Mucosa of gallbladder (tissue), 1 donor: ENCODE measurements at regions not wholly inside any gene's neighbourhood (a gene's known extent, or its start where the extent isn't known, plus 50 kb on each side); places are given as distances from the start of the nearest gene placed in this dataset.
"Not testable (repeated sequence)": the region's sequence is repeated elsewhere in the genome, so short reads cannot be mapped to it uniquely, and the experiment has no call there.

Experiments
- DNase-seq: peaks from one replicate; pipeline ENCODE4 v3.0.0-alpha.2; 2020; ENCODE audit warnings: low spot score
- donor health status: DM: no; HTN: no; CAD: no.

DNA sequence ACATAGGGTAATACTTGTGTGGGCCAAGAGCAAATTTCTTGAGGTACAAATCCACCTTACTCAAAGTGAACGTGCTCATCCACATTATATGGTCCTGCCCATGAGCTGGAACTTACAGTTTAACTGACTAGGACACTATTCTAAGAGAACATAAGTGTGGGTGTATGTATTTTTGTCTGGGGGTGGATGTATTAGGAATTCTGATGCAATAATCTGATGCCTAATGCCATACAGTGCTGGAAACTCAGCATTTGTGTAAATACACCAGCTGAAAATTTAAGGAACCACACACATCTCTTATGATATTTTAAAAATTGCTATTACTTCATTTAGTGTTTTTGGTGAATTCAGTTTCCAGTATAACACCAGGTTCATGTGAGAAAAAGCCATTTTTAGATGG lies 1350.7 kb downstream of the ZPLD1 start:
- DNase-seq: no peak

GRCh38 chr3:103786296-103786695 lies 1351.5 kb downstream of the ZPLD1 start:
- DNase-seq: no peak

DNA sequence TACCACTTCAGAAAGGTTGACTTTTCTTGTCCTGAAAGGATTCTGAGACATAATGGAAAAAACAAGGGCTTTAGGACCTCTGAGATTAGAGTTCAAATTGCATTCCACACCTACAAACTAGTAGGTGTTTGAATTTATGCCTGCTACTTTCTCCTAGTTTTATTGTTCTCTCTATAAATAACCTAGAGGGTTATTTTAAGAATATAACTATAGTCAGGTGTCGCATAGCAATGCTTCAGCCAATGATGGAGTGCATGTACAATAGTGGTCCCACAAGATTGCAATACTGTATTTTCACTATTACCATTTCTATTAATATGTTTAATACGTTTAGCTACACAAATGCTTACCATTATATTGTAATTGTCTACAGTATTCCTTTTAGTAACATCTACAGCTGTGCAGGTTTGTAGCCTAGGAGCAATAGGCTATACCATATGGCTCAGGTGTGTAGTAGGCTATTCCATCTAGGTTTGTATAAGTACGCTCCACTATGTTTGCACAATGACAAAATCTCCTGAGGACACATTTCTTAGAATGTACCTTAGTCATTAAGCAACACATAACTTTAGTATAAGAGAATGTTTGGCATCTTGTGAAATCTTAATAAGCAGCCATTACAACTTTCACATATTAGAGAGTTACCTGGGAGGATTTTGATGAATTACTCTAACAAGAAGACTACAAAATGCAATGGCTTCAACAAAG lies 1352.5 kb downstream of the ZPLD1 start:
- no peak for DNase-seq

DNA sequence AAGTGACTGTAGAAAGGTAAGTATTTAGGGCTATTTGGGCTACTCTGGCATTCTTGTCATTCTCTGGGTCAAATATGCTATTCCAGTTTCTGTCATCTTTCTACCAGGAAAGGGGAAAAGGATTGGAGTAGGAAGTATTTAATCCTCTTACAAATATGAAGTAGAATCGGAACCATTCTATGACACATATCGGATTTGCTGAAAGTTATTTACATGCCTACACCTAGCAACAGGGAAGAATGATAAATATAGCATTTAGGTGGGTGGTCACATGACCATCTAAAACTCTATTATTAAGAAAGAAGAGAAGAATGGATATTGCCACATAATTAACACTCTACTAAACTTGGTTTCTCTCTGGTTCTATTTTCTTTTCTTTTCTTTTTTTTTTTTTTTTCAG lies 1353.1 kb downstream of the ZPLD1 start:
- no peak for DNase-seq

DNA sequence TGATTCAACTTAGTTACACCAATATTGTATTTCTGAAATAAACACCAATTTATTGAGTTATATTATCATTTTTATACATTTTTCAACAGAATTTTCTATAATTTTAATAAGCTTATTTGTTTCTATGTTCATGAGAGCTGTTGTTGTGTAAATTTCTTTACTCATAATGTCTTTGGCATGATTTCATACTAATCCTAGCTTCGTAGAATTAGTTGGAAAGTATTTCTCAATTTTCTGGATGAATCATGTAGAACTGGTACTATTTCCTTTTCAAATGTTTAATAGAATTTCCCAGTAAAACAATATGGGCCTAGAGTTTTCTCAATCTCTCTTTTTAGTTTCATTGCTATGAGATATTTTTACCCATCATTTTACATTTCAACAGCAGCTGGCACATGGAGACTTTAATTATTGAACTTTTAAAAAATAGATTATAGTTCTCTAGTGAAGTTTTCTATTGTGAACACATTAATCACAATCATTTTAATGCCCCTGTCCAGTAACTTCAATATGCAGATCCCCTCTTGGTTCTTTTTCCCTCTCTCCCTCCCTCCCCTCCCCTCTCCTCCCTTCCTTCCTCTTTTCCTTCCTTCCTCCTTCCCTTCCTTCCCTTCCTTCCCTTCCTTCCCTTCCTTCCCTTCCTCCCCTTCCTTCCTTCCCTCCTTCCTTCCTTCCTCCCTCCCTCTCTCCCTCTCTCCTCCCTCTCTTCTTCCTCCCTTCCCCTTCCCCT lies 1357.1 kb downstream of the ZPLD1 start:
- DNase-seq: no peak

DNA sequence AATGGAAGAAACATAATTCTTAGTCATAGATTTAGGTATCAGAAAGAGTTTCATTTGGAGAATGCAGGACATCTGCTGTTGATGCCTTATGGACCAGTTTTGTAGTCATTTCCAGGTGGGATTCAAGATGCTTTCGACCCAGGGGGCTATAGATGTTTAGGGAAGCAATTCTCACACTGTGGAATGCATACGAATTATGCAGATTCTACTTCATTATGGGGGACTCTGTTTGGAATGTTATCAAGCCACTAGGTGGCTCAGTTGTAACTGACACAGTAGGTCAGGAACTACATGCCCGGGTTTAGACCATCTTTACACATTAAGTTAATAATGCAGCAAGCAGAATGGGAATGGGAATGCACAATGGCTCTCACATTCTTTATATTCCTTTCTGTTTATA lies 1359.8 kb downstream of the ZPLD1 start:
- no peak for DNase-seq

DNA sequence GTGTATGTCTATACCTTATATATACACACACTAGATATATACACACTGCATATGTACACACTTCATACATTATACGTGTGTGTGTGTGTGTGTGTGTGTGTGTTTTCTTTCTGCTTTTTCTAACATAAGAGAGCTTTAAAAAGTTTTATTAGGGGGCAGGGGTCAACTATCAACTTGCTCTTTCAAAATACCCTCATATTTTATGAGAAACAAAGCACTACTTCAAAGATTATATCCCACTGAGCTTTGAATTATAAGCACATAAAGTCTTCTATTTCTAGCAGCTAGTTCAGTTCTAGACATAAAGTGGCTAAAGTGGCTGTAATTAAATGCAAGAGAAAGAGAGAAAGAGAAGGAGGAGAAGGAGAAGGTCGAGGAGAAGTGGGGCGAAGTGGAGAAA lies 1361.3 kb downstream of the ZPLD1 start:
- DNase-seq: no peak

DNA sequence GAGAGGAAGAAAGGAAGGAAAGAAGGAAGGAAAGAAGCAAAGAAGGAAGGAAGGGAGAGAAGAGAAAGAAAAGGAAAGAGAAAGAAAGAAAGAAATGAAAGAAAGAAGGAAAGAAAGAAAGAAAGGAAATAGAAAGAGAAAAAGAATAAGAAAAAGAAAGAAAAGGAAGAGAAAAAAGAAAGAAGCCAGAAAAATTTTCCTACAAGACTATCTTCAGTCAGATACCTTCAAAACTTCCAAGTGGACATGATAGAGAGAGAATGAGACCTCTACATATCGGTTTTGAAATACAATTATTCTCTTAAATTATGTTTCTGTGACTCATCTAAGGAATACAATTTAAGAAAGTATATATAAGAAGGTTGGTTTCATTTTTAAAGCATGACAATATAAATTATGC lies 1369.0 kb downstream of the ZPLD1 start:
- DNase-seq: no peak

DNA sequence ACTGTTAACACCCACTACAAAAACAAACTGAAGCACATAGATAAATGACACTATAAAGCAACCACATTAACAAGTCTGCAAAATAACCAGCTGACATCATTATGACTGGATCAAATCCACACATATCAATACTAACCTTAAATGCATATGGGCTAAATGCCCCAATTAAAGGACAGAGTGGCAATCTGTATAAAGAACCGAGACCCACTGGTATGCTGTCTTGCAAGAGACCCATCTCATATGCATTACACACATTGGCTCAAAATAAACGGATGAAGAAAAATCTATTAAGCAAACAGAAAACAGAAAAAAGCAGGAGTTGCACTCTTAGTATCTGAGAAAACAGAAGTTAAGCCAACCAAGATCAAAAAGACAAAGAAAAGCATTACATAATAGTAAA lies 1375.4 kb downstream of the ZPLD1 start:
- no peak for DNase-seq

DNA sequence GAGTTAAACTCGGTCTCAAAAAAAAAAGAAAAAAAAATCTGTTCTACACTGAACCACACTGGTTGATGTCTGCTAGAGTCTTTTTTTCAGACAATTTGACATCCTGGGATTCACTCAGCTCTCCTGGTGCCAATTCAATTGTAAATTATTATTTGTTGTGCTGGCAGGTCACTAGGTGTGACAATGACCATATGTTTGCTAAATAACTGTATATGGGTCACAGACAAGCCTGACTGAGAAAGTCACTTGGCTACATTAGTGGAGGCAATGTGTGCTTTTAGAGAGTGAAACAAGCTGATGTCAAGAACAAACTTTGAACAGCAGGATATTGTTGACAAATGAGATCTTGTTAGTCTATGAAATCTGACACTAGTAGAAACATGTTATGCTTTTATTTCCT lies 1379.1 kb downstream of the ZPLD1 start:
- DNase-seq: no peak

DNA sequence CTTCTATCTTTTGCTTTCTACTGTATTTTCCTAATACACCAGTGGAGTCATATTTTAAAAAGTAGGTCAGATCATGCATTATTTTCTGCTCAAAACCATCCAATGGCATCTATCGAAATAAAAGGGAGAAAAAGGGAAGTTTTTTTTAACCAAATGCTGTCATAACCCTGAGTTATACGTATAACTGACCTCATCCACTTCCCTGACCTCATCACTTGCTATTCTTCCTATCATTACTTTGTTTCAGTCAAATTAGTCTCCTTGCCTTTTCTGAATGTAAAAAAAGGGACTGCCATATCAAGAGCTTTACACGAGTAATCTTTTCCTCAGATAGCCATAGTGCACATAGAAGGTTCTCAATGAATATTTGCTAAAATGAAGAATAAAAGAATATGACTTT lies 1383.6 kb downstream of the ZPLD1 start:
- DNase-seq: no peak

- no peak for DNase-seq
Observed at GRCh38 chr3:103818800-103819199, 1384.0 kb downstream of the ZPLD1 start.

DNA sequence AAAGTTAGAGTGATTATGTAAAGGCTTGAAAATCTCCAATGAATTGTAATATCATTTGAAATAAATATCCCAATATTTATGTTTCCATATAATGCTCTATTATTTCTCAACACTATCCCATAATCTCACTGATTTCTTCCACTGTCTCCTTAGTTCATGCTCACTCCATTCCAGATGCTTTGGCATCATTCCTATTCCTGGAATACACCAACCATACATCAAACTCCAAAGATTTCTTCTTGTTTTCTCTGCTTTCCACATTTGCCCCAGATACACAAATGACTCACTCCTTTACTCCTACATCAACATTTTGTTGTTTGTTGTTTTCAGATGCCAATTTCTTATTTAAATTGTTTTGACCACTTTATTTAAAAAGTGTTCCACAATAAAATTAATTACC lies 1390.8 kb downstream of the ZPLD1 start:
- DNase-seq: no peak

DNA sequence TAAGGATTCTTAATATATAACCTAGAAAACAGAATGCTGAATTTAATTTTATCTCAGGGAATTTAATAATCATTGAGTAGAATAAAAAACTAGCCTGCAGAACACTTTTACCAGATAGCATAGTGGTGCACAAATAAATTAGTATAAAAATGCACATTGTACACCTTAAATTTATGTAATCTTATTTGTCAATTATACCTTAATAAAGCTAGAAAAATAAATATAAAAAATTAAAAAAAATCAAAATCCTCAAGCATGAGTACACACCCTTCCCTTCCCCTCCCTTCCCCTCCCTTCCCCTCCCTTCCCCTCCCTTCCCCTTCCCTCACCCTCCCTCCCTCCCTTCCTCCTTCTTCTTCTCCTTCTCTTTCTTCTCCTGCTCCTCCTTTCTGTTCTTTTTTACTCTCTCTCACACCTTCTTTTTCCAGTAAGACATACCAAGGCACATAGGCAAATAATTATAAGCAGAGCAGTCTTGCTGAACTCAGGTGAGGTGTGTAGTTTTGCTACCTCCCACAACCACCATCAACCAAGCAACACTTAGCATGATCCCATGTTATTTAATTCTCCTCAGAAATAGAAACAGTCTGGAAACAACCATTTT lies 1395.0 kb downstream of the ZPLD1 start:
- DNase-seq: no peak

DNA sequence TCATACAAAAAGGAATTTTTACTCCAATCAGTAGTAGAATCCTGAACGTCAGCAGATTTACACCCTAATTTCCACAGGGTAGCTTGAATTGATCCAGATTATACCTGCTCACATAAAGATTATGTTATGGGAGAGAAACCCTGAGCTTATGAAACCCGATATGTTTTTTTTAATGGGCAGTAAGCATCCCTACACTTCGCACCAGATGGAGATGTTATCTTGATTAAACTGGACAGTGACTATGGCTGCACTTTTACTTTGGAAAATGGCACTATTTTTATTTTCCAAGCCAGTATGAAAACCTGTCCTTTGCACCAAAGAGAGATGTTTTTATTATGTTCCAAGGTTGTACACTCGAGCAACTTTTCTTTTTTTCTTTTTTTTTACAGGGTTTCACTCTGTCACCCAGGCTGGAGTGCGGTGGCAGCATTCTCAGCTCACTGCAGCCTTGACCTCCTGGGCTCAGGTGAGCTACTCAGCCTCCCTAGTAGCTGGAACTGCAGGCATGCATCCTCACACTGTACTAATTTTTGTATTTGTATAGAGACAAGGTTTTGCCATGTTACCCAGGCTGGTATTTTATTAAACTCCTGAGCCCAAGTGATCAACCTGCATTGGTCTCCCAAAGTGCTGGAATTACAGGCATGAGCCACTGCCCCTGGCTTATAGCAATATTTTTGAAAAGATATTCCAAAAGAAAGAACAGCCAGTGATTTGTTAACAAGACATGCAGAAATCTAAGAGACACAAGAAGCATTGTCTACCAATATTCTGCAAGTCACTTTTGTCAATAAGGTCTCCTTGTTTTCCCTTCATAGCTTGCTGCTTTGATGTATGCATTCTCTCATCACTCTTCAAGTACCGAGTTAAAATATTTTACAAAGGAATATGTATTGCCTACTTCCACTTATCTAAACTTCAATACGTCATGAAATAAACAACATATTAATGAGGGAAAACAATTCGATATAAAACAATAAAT lies 1412.6 kb downstream of the ZPLD1 start:
- no peak for DNase-seq

DNA sequence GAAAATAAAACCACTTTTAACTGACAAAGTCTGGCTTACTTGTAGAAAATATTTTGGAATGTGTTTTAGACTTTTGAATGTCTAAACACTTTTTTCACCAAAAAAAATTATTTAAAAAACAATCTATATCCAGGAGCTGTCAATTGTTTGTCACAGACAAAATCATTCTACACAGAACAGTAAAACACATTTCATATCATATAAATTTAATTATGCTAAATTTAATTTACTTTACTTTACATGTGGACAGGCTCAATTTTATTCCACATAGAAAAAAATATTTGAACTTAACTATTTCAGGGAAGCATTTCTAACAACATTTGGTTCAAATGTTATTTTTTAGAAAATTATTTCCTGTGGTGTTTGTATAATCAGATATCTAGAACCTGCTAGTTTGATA lies 1417.0 kb downstream of the ZPLD1 start:
- no peak for DNase-seq

GRCh38 chr3:103862415-103862814 lies 1427.6 kb downstream of the ZPLD1 start:
- no peak for DNase-seq

- DNase-seq: no peak
Observed at GRCh38 chr3:103863381-103863780, 1428.6 kb downstream of the ZPLD1 start.

DNA sequence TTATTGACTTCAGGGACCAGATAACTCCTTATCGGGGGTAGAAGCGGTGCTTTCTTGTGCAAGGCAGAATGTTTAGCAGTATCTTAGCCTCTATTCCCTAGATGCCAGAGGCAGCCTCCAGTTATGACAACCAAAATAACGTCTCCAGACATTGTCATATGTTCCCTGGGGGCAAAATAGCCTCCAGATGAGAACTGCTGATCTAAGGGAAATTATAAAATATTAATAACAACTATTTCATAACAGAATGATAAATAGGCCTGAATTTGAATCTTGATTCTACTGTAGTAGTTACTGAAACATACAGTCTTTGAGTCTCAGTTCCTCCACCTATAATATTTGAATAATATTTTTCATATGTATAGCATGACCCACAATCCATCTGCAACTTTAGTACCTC lies 1431.3 kb downstream of the ZPLD1 start:
- DNase-seq: no peak

DNA sequence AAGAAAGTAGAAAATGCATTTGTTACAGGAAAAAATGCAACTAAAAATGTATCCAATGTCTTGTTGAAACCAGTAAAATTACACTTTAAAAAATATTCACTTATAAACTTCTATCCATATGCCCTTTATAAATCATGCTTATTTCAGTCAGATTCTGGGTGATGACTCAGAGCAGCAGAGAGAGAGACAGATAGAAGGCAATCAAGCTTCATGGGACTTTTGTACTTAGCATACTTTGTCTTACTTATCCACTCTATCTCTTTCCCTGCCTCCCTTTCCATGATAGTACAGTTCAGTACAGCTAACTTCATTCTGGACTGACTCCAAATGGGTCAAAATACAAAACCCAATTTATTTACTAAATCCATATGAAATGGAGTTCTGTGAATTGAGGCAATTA lies 1438.2 kb downstream of the ZPLD1 start:
- no peak for DNase-seq

DNA sequence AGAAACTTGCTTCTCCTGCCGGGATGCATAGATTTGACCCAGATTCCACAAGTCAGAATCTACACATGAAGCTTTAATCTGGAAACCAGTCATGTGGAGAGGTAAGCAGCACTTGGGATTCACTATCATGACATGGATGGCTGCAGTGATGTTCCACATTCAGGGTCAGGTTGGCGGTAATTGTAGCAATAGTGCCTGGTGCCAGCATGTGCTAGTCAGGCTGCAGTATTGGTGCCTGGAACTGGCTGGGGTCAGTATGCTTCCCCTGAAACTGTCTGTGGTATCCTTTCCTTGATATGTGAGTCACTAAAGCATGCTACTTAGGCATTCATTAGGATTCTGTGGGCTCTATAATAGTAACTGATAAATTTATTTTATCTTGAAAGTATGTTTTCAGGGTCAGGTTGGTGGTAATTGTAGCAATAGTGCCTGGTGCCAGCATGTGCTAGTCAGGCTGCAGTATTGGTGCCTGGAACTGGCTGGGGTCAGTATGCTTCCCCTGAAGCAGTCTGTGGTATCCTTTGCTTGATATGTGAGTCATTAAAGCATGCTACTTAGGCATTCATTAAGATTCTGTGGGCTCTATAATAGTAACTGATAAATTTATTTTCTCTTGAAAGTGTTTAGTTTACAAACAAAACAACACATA lies 1439.2 kb downstream of the ZPLD1 start:
- DNase-seq: no peak

DNA sequence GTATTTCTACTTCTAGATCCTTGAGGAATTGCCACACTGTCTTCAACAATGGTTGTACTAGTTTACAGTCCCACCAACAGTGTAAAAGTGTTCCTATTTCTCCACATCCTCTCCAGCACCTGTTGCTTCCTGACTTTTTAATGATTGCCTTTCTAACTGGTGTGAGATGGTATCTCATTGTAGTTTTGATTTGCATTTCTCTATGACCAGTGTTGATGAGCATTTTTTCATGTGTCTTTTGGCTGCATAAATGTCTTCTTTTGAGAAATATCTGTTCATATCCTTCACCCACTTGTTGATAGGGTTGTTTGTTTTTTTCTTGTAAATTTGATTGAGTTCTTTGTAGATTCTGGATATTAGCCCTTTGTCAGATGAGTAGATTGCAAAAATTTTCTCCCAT lies 1447.0 kb downstream of the ZPLD1 start:
- DNase-seq: not testable (repeated sequence)
